SK-N-SH (cell line): ENCODE measurements at regions not wholly inside any gene's neighbourhood (a gene's known extent, or its start where the extent isn't known, plus 50 kb on each side); places are given as distances from the start of the nearest gene placed in this dataset.

Experiments
- CHD2 ChIP-seq: fragments of 150-350 bp; IDR thresholded peaks from 2 replicates; pipeline ENCODE4 v1.6.1; 2018; ENCODE audit warnings: low read length; ENCODE audit not compliant: partially characterized antibody
- EP300 ChIP-seq, 2 experiments: IDR thresholded peaks; 2 replicates each; pipeline versions ENCODE4 v1.4.0 to v1.6.1; 2012; ENCODE audit warnings: borderline replicate concordance in 1 of 2, low read depth in 1 of 2, low read length in 1 of 2
- RAD21 ChIP-seq: IDR thresholded peaks from 2 replicates; pipeline ENCODE4 v1.6.1; 2012; ENCODE audit warnings: mild to moderate bottlenecking, low read length
- TF ChIP-seq, protein P1 (sequence below): fragments of 200-600 bp; sonication (generic); IDR thresholded peaks from 2 replicates; pipeline ENCODE4 v1.6.1; 2017; ENCODE audit warnings: antibody characterized with exemption, mild to moderate bottlenecking, moderate library complexity
- TF ChIP-seq, protein P2 (sequence below): IDR thresholded peaks from 2 replicates; pipeline ENCODE4 v1.4.0; 2012; ENCODE audit warnings: low read depth, borderline replicate concordance

DNA sequence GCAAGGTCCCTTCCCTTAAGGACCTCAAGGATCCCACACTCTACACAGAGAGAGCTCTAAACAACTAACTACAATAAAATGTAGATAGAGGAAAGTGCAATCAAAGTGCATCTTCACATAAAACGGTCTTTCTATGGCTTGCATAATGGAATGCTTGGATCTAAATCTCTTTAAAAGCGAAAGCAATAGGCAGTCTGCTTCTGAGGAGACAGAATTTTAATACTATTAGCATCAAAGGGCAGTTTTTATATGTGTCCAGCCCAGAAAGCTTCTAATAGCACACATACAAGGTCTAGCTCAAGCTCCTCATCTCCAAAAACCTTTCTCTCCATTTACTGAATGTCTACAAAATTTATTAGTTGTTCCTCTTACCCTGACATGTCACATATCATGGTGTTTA lies 101.5 kb upstream of the C1GALT1 start:
- no peak for TF ChIP-seq EP300 (IDR thresholded peaks at IDR 0.05; ENCODE audit: borderline replicate concordance in 1 of 2, low read depth in 1 of 2, low read length in 1 of 2)
- TF ChIP-seq, protein P1, sequence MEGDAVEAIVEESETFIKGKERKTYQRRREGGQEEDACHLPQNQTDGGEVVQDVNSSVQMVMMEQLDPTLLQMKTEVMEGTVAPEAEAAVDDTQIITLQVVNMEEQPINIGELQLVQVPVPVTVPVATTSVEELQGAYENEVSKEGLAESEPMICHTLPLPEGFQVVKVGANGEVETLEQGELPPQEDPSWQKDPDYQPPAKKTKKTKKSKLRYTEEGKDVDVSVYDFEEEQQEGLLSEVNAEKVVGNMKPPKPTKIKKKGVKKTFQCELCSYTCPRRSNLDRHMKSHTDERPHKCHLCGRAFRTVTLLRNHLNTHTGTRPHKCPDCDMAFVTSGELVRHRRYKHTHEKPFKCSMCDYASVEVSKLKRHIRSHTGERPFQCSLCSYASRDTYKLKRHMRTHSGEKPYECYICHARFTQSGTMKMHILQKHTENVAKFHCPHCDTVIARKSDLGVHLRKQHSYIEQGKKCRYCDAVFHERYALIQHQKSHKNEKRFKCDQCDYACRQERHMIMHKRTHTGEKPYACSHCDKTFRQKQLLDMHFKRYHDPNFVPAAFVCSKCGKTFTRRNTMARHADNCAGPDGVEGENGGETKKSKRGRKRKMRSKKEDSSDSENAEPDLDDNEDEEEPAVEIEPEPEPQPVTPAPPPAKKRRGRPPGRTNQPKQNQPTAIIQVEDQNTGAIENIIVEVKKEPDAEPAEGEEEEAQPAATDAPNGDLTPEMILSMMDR, result no peak
- TF ChIP-seq RAD21, result no peak
- no peak for TF ChIP-seq CHD2
- TF ChIP-seq, protein P2, sequence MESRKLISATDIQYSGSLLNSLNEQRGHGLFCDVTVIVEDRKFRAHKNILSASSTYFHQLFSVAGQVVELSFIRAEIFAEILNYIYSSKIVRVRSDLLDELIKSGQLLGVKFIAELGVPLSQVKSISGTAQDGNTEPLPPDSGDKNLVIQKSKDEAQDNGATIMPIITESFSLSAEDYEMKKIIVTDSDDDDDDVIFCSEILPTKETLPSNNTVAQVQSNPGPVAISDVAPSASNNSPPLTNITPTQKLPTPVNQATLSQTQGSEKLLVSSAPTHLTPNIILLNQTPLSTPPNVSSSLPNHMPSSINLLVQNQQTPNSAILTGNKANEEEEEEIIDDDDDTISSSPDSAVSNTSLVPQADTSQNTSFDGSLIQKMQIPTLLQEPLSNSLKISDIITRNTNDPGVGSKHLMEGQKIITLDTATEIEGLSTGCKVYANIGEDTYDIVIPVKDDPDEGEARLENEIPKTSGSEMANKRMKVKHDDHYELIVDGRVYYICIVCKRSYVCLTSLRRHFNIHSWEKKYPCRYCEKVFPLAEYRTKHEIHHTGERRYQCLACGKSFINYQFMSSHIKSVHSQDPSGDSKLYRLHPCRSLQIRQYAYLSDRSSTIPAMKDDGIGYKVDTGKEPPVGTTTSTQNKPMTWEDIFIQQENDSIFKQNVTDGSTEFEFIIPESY, result no peak
